DND-41 (cell line): ENCODE measurements at regions not wholly inside any gene's neighbourhood (a gene's known extent, or its start where the extent isn't known, plus 50 kb on each side); places are given as distances from the start of the nearest gene placed in this dataset.

Source experiments
- EZH2 ChIP-seq: IDR thresholded peaks from 3 replicates; pipeline ENCODE4 v1.6.1; 2012; ENCODE audit warnings: borderline replicate concordance, low read depth, mild to moderate bottlenecking, moderate library complexity, low read length, inconsistent platforms; ENCODE audit not compliant: severe bottlenecking
- TF ChIP-seq, protein P1 (sequence below): IDR thresholded peaks from 2 replicates; pipeline ENCODE4 v1.5.1; 2012; ENCODE audit warnings: borderline replicate concordance, low read length, moderate library complexity, mild to moderate bottlenecking; ENCODE audit not compliant: poor library complexity, severe bottlenecking; ENCODE audit errors: extremely low read depth

DNA sequence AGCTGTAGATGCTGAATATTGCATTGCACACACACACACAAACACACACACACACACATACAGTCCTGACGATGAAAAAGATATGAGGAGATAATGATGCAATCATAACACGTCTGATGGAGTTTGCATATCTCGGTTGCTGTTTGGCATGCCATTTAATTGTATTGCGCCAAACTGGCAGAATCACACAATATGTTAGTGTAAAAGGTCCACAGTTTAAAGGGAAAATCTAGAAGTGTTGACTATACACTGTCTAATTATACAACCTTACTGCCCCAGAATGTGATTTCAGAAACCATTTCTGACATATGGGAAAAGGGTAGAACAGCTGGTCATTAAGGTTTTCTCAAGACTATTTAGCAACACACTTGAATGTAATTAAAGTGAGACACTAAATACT is 123.7 kb upstream of the PROX1 start:
- TF ChIP-seq, protein P1, sequence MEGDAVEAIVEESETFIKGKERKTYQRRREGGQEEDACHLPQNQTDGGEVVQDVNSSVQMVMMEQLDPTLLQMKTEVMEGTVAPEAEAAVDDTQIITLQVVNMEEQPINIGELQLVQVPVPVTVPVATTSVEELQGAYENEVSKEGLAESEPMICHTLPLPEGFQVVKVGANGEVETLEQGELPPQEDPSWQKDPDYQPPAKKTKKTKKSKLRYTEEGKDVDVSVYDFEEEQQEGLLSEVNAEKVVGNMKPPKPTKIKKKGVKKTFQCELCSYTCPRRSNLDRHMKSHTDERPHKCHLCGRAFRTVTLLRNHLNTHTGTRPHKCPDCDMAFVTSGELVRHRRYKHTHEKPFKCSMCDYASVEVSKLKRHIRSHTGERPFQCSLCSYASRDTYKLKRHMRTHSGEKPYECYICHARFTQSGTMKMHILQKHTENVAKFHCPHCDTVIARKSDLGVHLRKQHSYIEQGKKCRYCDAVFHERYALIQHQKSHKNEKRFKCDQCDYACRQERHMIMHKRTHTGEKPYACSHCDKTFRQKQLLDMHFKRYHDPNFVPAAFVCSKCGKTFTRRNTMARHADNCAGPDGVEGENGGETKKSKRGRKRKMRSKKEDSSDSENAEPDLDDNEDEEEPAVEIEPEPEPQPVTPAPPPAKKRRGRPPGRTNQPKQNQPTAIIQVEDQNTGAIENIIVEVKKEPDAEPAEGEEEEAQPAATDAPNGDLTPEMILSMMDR, result no peak
- TF ChIP-seq EZH2, result no peak
